ENCODE measurements at regions not wholly inside any gene's neighbourhood (a gene's known extent, or its start where the extent isn't known, plus 50 kb on each side); places are given as distances from the start of the nearest gene placed in this dataset.

GRCh38 chr2:122639176-122639575 lies 883.7 kb downstream of the TSN start:
- TF ChIP-seq NR3C1 (CRISPR knock-in tag; IDR thresholded peaks at IDR 0.05) (no peak), ZNF830 (CRISPR knock-in tag; IDR thresholded peaks at IDR 0.05) (no peak), RBFOX2 (IDR thresholded peaks at IDR 0.05; ENCODE audit: low read depth, low read length) (no peak), TOE1 (IDR thresholded peaks at IDR 0.05; ENCODE audit: borderline replicate concordance) (no peak), TOE1 (CRISPR knock-in tag; IDR thresholded peaks at IDR 0.05; ENCODE audit: borderline replicate concordance, low read depth) (no peak), RFX5 (IDR thresholded peaks at IDR 0.05; ENCODE audit: low read depth, low read length) (no peak), CTCF (IDR thresholded peaks at IDR 0.05 in 2 of 3, conservative IDR thresholded peaks at IDR 0.05 in 1 of 3; ENCODE audit: insufficient read depth in 2 of 3, low read depth in 1 of 3, low read length in 3 of 3) (no peak), SMC3 (conservative IDR thresholded peaks at IDR 0.05; ENCODE audit: insufficient read depth, low read depth, low read length) (no peak), NUFIP1 (IDR thresholded peaks at IDR 0.05; ENCODE audit: partially characterized antibody) (no peak), CEBPB (tag; IDR thresholded peaks at IDR 0.05) (no peak), ZBTB26 (CRISPR knock-in tag; IDR thresholded peaks at IDR 0.05) (no peak)
